Fibroblast of lung (primary cell): ENCODE measurements at regions not wholly inside any gene's neighbourhood (a gene's known extent, or its start where the extent isn't known, plus 50 kb on each side); places are given as distances from the start of the nearest gene placed in this dataset.

Experiments used
- CTCF ChIP-seq, 2 donors: IDR thresholded peaks in 1 of 2; conservative IDR thresholded peaks in 1 of 2; 1 replicate in 1 of 2; 2 replicates in 1 of 2; pipeline ENCODE4 v1.5.1; 2011 to 2012; ENCODE audit warnings: low read length in 2 of 2, control low read depth in 1 of 2, inconsistent platforms in 1 of 2, low read depth in 1 of 2, mild to moderate bottlenecking in 1 of 2
- EZH2 ChIP-seq: IDR thresholded peaks from 2 replicates; pipeline ENCODE4 v1.5.1; 2012; ENCODE audit warnings: low read length, control low read depth, mild to moderate bottlenecking; ENCODE audit errors: missing control alignments

- TF ChIP-seq CTCF (conservative IDR thresholded peaks at IDR 0.05 in 1 of 2, IDR thresholded peaks at IDR 0.05 in 1 of 2; ENCODE audit: low read depth in 1 of 2, low read length in 2 of 2) (no peak), EZH2 (no peak)
Measured at GRCh38 chr20:61065853-61066252, 186.2 kb upstream of the CDH4 start.
